Small intestine (tissue), 7 donors: ENCODE measurements at regions not wholly inside any gene's neighbourhood (a gene's known extent, or its start where the extent isn't known, plus 50 kb on each side); places are given as distances from the start of the nearest gene placed in this dataset.
A peak's percentile ranks its signal among the peaks of the same experiment; 100 is the strongest.
"Not testable (repeated sequence)": the region's sequence is repeated elsewhere in the genome, so short reads cannot be mapped to it uniquely, and the experiment has no call there.

Experiments
- DNase-seq, 2 donors: peaks; one replicate each; pipeline versions ENCODE4 v3.0.0 to v3.0.0-alpha.2; 2013
- FAIRE-seq: peaks from 2 replicates; lab custom pipeline; 2012; peaks lifted over from hg19 to GRCh38; lab: Jason Lieb, UNC
- H3K27ac ChIP-seq, 3 donors: one replicate each; pipeline ENCODE4 v1.5.1; 2013; ENCODE audit warnings: low read length in 2 of 3, mild to moderate bottlenecking in 2 of 3, control low read depth in 1 of 3, inconsistent platforms in 1 of 3, low read depth in 1 of 3, moderate library complexity in 1 of 3
- H3K27me3 ChIP-seq, 3 donors: one replicate each; pipeline ENCODE4 v1.6.1; 2013; ENCODE audit warnings: low read length in 3 of 3, inconsistent platforms in 1 of 3; ENCODE audit not compliant: control insufficient read depth in 3 of 3, insufficient read depth in 3 of 3
- H3K36me3 ChIP-seq, 3 donors: one replicate each; pipeline ENCODE4 v1.6.1; 2013; ENCODE audit warnings: low read length in 3 of 3, inconsistent platforms in 1 of 3, low read depth in 1 of 3, mild to moderate bottlenecking in 1 of 3, moderate library complexity in 1 of 3; ENCODE audit not compliant: control insufficient read depth in 3 of 3, insufficient read depth in 2 of 3
- H3K4me1 ChIP-seq, 3 donors: one replicate each; pipeline ENCODE4 v1.6.1; 2013; ENCODE audit warnings: low read length in 2 of 3, inconsistent platforms in 1 of 3, low read depth in 1 of 3, mild to moderate bottlenecking in 1 of 3, moderate library complexity in 1 of 3; ENCODE audit not compliant: control insufficient read depth in 3 of 3, insufficient read depth in 2 of 3
- H3K4me3 ChIP-seq, 3 donors: one replicate each; pipeline ENCODE4 v1.5.1; 2013; ENCODE audit warnings: low read length in 3 of 3, control low read depth in 1 of 3, inconsistent platforms in 1 of 3, low read depth in 1 of 3, mild to moderate bottlenecking in 1 of 3, moderate library complexity in 1 of 3
- H3K9me3 ChIP-seq, 2 donors: one replicate each; pipeline ENCODE4 v1.6.1; 2013; ENCODE audit warnings: low read depth in 1 of 2, low read length in 1 of 2; ENCODE audit not compliant: control insufficient read depth in 2 of 2, insufficient read depth in 1 of 2
- WGBS, 3 donors: extraction: QIAGEN DNeasy Blood & Tissue Kit; methylation state at CpG; one replicate each; pipeline ENCODE4 v1.1.7; 2013; 5-methylcytosine and 5-hydroxymethylcytosine counted together
- donor health status: healthy with polysubstance abuse.
- donor health status: control.
- donor health status: control.
- donor health status: Bipolar disorder and iron deficiency.
- donor health status: healthy.

GRCh38 chr5:124017321-124017720, 505.3 kb downstream of the CSNK1G3 start:
- FAIRE-seq, H3K4me1 ChIP-seq: not testable (repeated sequence)
- WGBS, 3 donors, result 70 to 87% (median 85%) methylated on average over 3 of the region's 5 CpGs

GRCh38 chr5:124007675-124008398, 495.9 kb downstream of the CSNK1G3 start:
- 70 to 79% (median 70%) methylated on average over 2 of the region's 2 CpGs for WGBS, 3 donors
- Histone ChIP-seq H3K4me1 (no peaks in the 10 kb centered on the region), H3K9me3 (peaks cover 0 to 3% of the 10 kb centered on the region in 2 donors), H3K36me3 (no peaks in the 10 kb centered on the region), H3K27ac (no peak overlapping the region), H3K4me3 (no peak overlapping the region), H3K27me3 (no peaks in the 10 kb centered on the region)
- DNase-seq (no peak), FAIRE-seq (no peak)

More at GRCh38 chr5:124017321-124017720, 505.3 kb downstream of the CSNK1G3 start:
- not testable (repeated sequence) for H3K36me3 ChIP-seq, H3K27ac ChIP-seq, H3K27me3 ChIP-seq, H3K9me3 ChIP-seq, DNase-seq, H3K4me3 ChIP-seq

- no peak for DNase-seq
- Histone ChIP-seq H3K27me3 (no peaks in the 10 kb centered on the region), H3K4me1 (no peaks in the 10 kb centered on the region), H3K4me3 (no peak overlapping the region), H3K27ac (no peak overlapping the region), H3K9me3 (no peaks in the 10 kb centered on the region), H3K36me3 (no peaks in the 10 kb centered on the region)
- WGBS, 3 donors, result 80 to 90% (median 88%) methylated on average over 4 of the region's 4 CpGs
- no peak for FAIRE-seq
These were observed 489.1 kb downstream of the CSNK1G3 start for GRCh38 chr5:124001036-124001615.

GRCh38 chr5:124000538-124000937, 488.6 kb downstream of the CSNK1G3 start:
- no peak overlapping the region for H3K27ac ChIP-seq
- H3K4me3 ChIP-seq, result no peak overlapping the region
- H3K4me1 ChIP-seq, result no peaks in the 10 kb centered on the region
- H3K36me3 ChIP-seq, result no peaks in the 10 kb centered on the region
- peak; percentile 2 for DNase-seq
- no peaks in the 10 kb centered on the region for H3K27me3 ChIP-seq
- H3K9me3 ChIP-seq, result no peaks in the 10 kb centered on the region
- no peak for FAIRE-seq
- 13 to 39% (median 29%) methylated on average over 2 of the region's 2 CpGs for WGBS, 3 donors

- 56 to 60% (median 57%) methylated on average over 7 of the region's 7 CpGs for WGBS, 3 donors
- Histone ChIP-seq H3K36me3 (no peaks in the 10 kb centered on the region), H3K4me1 (no peaks in the 10 kb centered on the region), H3K9me3 (no peaks in the 10 kb centered on the region), H3K27ac (no peak overlapping the region), H3K4me3 (no peak overlapping the region), H3K27me3 (no peaks in the 10 kb centered on the region)
- DNase-seq (peak in 1 of 2 donors; percentile 10), FAIRE-seq (no peak)
These were observed 485.7 kb downstream of the CSNK1G3 start for GRCh38 chr5:123997462-123998215.

- no peaks in the 10 kb centered on the region for H3K27me3 ChIP-seq
- no peaks in the 10 kb centered on the region for H3K4me1 ChIP-seq
- no peaks in the 10 kb centered on the region for H3K36me3 ChIP-seq
- H3K4me3 ChIP-seq, result no peak overlapping the region
- no peaks in the 10 kb centered on the region for H3K9me3 ChIP-seq
- H3K27ac ChIP-seq, result no peak overlapping the region
- no peak for FAIRE-seq
- DNase-seq, result no peak
These were observed 485.1 kb downstream of the CSNK1G3 start for GRCh38 chr5:123997064-123997461.

- FAIRE-seq, result no peak
- Histone ChIP-seq H3K4me3 (no peak overlapping the region), H3K27me3 (no peaks in the 10 kb centered on the region), H3K9me3 (no peaks in the 10 kb centered on the region), H3K36me3 (no peaks in the 10 kb centered on the region), H3K27ac (no peak overlapping the region), H3K4me1 (no peaks in the 10 kb centered on the region)
- DNase-seq, result no peak
- WGBS, 3 donors, result 56 to 61% (median 60%) methylated on average over 2 of the region's 2 CpGs
These were observed 480.7 kb downstream of the CSNK1G3 start for GRCh38 chr5:123992641-123993040.

- Histone ChIP-seq H3K27ac (no peak overlapping the region), H3K4me3 (no peak overlapping the region)
These were observed 476.0 kb downstream of the CSNK1G3 start for GRCh38 chr5:123987956-123988355.

More at GRCh38 chr5:123987956-123988355, 476.0 kb downstream of the CSNK1G3 start:
- Histone ChIP-seq H3K27me3 (no peaks in the 10 kb centered on the region), H3K9me3 (no peaks in the 10 kb centered on the region), H3K4me1 (no peaks in the 10 kb centered on the region), H3K36me3 (no peaks in the 10 kb centered on the region)
- WGBS, 3 donors, result 77 to 81% (median 81%) methylated on average over 5 of the region's 5 CpGs
- FAIRE-seq (no peak), DNase-seq (no peak)
